ENCODE measurements at regions not wholly inside any gene's neighbourhood (a gene's known extent, or its start where the extent isn't known, plus 50 kb on each side); places are given as distances from the start of the nearest gene placed in this dataset.

- Histone ChIP-seq H3K27me3 (ENCODE audit: insufficient read depth) (no peaks in the 10 kb centered on the region), H3K79me2 (ENCODE audit: insufficient read depth) (no peaks in the 10 kb centered on the region), H3K9me2 (no peaks in the 10 kb centered on the region), H3K4me1 (ENCODE audit: control insufficient read depth in 1 of 2, insufficient read depth in 2 of 2, low read depth in 1 of 2, low read length in 1 of 2) (no peaks in the 10 kb centered on the region), H3F3A (replicated peaks; ENCODE audit: insufficient read depth) (no peaks in the 10 kb centered on the region), H3K4me2 (no peak overlapping the region), H3K9me3 (no peaks in the 10 kb centered on the region), H3K27ac (ENCODE audit: low read depth in 2 of 2, low read length in 1 of 2) (no peak overlapping the region), H2AFZ (ENCODE audit: low read depth) (no peak overlapping the region), H3K4me3 (ENCODE audit: low read depth in 2 of 2, low read length in 1 of 2) (no peak overlapping the region), H4K20me1 (ENCODE audit: insufficient read depth) (no peaks in the 10 kb centered on the region), H3K9ac (no peak overlapping the region), H3K36me3 (replicated peaks in 1 of 2; ENCODE audit: control insufficient read depth in 1 of 2, insufficient read depth in 2 of 2, low read length in 1 of 2) (no peaks in the 10 kb centered on the region)
- 48% methylated on average over 2 of the region's 2 CpGs for WGBS (ENCODE audit: low lambda C conversion rate)
- no peak for DNase-seq
- TF ChIP-seq GABPA (IDR thresholded peaks at IDR 0.05; ENCODE audit: low read depth) (no peak), RCOR1 (IDR thresholded peaks at IDR 0.05; ENCODE audit: low read length) (no peak), MXI1 (IDR thresholded peaks at IDR 0.05; ENCODE audit: low read depth, low read length) (no peak)
- TF ChIP-seq, protein P1, sequence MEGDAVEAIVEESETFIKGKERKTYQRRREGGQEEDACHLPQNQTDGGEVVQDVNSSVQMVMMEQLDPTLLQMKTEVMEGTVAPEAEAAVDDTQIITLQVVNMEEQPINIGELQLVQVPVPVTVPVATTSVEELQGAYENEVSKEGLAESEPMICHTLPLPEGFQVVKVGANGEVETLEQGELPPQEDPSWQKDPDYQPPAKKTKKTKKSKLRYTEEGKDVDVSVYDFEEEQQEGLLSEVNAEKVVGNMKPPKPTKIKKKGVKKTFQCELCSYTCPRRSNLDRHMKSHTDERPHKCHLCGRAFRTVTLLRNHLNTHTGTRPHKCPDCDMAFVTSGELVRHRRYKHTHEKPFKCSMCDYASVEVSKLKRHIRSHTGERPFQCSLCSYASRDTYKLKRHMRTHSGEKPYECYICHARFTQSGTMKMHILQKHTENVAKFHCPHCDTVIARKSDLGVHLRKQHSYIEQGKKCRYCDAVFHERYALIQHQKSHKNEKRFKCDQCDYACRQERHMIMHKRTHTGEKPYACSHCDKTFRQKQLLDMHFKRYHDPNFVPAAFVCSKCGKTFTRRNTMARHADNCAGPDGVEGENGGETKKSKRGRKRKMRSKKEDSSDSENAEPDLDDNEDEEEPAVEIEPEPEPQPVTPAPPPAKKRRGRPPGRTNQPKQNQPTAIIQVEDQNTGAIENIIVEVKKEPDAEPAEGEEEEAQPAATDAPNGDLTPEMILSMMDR (IDR thresholded peaks at IDR 0.05): no peak
- CTCF ChIA-PET: no interaction called here
- POLR2A ChIA-PET: no interaction called here
Measured at GRCh38 chr3:181974198-181974597, 262.5 kb downstream of the SOX2 start.

DNA sequence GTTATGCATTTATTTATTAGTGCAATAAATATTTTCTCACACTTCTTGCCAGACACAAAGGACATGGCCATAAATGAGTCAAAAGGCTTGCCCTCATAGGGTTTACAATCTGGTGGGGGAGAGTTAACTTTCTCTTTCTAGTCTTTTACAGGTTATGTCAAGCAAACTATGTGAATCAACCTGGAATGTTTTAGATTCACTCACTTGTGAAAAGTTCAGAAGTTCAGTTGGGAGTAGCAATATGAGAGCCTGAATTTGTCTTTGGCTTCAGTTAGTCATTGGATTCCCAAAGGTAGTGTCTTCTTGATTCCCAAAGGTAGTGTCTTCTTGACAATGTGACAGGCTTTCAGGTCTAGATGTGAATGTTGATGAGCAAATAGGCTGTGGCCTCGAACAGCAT lies 264.8 kb downstream of the SOX2 start:
- no peak for DNase-seq
- H2AFZ ChIP-seq (ENCODE audit: low read depth): no peak overlapping the region
- H3K9me2 ChIP-seq: no peaks in the 10 kb centered on the region
- no peaks in the 10 kb centered on the region for H3K27me3 ChIP-seq (ENCODE audit: insufficient read depth)
- no peak overlapping the region for H3K4me3 ChIP-seq (ENCODE audit: low read depth in 2 of 2, low read length in 1 of 2)
- no peaks in the 10 kb centered on the region for H3K4me1 ChIP-seq (ENCODE audit: control insufficient read depth in 1 of 2, insufficient read depth in 2 of 2, low read depth in 1 of 2, low read length in 1 of 2)
- ChIA-PET POLR2A (no interaction called here), CTCF (no interaction called here)
- H3K79me2 ChIP-seq (ENCODE audit: insufficient read depth): no peaks in the 10 kb centered on the region
- WGBS (ENCODE audit: low lambda C conversion rate): 20% methylated on average over 1 of the region's 1 CpG
- H3K9ac ChIP-seq: no peak overlapping the region
- H3K9me3 ChIP-seq: no peaks in the 10 kb centered on the region
- H3K27ac ChIP-seq (ENCODE audit: low read depth in 2 of 2, low read length in 1 of 2): no peak overlapping the region
- H3K4me2 ChIP-seq: no peak overlapping the region
- no peaks in the 10 kb centered on the region for H4K20me1 ChIP-seq (ENCODE audit: insufficient read depth)
- H3F3A ChIP-seq (replicated peaks; ENCODE audit: insufficient read depth): no peaks in the 10 kb centered on the region
- no peaks in the 10 kb centered on the region for H3K36me3 ChIP-seq (replicated peaks in 1 of 2; ENCODE audit: control insufficient read depth in 1 of 2, insufficient read depth in 2 of 2, low read length in 1 of 2)
- TF ChIP-seq RFX5 (IDR thresholded peaks at IDR 0.05; ENCODE audit: low read length) (no peak), FOSL2 (IDR thresholded peaks at IDR 0.05; ENCODE audit: borderline replicate concordance, low read depth) (no peak), FOXM1 (IDR thresholded peaks at IDR 0.05; ENCODE audit: low read depth) (no peak), MEF2A (IDR thresholded peaks at IDR 0.05; ENCODE audit: borderline replicate concordance, low read depth) (no peak), TAF1 (IDR thresholded peaks at IDR 0.05; ENCODE audit: borderline replicate concordance, low read depth, low read length) (no peak), GATA2 (CRISPR knock-in tag; IDR thresholded peaks at IDR 0.05) (no peak), FOXJ3 (CRISPR knock-in tag; IDR thresholded peaks at IDR 0.05) (no peak), RXRA (IDR thresholded peaks at IDR 0.05; ENCODE audit: borderline replicate concordance, low read depth) (no peak), EZH2phosphoT487 (IDR thresholded peaks at IDR 0.05; ENCODE audit: borderline replicate concordance, low read depth) (no peak), ELF1 (IDR thresholded peaks at IDR 0.05) (no peak), NRF1 (IDR thresholded peaks at IDR 0.05; ENCODE audit: low read depth, low read length) (no peak), TEAD4 (IDR thresholded peaks at IDR 0.05; ENCODE audit: borderline replicate concordance, insufficient read depth) (no peak)
- TF ChIP-seq, protein P2, sequence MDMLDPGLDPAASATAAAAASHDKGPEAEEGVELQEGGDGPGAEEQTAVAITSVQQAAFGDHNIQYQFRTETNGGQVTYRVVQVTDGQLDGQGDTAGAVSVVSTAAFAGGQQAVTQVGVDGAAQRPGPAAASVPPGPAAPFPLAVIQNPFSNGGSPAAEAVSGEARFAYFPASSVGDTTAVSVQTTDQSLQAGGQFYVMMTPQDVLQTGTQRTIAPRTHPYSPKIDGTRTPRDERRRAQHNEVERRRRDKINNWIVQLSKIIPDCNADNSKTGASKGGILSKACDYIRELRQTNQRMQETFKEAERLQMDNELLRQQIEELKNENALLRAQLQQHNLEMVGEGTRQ (IDR thresholded peaks at IDR 0.05; ENCODE audit: borderline replicate concordance, low read depth, low read length): no peak
- TF ChIP-seq, protein P3, sequence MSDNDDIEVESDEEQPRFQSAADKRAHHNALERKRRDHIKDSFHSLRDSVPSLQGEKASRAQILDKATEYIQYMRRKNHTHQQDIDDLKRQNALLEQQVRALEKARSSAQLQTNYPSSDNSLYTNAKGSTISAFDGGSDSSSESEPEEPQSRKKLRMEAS (IDR thresholded peaks at IDR 0.05; ENCODE audit: low read depth): no peak
- TF ChIP-seq, protein P4, sequence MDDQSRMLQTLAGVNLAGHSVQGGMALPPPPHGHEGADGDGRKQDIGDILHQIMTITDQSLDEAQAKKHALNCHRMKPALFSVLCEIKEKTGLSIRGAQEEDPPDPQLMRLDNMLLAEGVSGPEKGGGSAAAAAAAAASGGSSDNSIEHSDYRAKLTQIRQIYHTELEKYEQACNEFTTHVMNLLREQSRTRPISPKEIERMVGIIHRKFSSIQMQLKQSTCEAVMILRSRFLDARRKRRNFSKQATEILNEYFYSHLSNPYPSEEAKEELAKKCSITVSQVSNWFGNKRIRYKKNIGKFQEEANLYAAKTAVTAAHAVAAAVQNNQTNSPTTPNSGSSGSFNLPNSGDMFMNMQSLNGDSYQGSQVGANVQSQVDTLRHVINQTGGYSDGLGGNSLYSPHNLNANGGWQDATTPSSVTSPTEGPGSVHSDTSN (IDR thresholded peaks at IDR 0.05): no peak
- TF ChIP-seq, protein P1 (IDR thresholded peaks at IDR 0.05): no peak

Data from SK-N-SH (cell line).